AG09319 (cell line): ENCODE measurements at regions not wholly inside any gene's neighbourhood (a gene's known extent, or its start where the extent isn't known, plus 50 kb on each side); places are given as distances from the start of the nearest gene placed in this dataset.

Experiments used
- DNase-seq: peaks from one replicate; pipeline ENCODE4 v3.0.0-alpha.2; 2010; ENCODE audit warnings: low read depth; ENCODE audit errors: extremely low read depth
- TF ChIP-seq, protein P1 (sequence below): IDR thresholded peaks from 2 replicates; pipeline ENCODE4 v1.5.1; 2011; ENCODE audit warnings: low read depth, mild to moderate bottlenecking, inconsistent platforms, low read length, moderate library complexity

DNA sequence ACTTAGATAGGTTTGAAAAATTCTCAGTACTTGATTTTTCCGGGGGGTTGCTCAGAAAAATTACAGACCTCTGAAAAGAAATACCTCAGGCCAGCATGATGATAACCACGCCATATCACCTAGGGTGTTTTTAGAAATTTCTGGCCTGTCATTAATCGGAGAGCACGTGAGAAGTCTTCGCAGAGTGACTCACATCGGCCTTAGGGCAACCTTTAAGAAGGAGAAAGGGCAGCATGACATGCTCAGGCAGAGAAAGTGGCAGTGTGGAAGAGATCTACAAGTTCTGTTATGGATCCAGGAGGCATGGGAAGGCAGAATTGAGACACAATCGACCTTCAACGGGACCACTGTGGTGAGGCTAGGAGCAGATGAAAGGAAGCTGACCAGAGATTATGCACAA, 506.3 kb downstream of the LMO4 start:
- no peak for DNase-seq
- TF ChIP-seq, protein P1, sequence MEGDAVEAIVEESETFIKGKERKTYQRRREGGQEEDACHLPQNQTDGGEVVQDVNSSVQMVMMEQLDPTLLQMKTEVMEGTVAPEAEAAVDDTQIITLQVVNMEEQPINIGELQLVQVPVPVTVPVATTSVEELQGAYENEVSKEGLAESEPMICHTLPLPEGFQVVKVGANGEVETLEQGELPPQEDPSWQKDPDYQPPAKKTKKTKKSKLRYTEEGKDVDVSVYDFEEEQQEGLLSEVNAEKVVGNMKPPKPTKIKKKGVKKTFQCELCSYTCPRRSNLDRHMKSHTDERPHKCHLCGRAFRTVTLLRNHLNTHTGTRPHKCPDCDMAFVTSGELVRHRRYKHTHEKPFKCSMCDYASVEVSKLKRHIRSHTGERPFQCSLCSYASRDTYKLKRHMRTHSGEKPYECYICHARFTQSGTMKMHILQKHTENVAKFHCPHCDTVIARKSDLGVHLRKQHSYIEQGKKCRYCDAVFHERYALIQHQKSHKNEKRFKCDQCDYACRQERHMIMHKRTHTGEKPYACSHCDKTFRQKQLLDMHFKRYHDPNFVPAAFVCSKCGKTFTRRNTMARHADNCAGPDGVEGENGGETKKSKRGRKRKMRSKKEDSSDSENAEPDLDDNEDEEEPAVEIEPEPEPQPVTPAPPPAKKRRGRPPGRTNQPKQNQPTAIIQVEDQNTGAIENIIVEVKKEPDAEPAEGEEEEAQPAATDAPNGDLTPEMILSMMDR: no peak

DNA sequence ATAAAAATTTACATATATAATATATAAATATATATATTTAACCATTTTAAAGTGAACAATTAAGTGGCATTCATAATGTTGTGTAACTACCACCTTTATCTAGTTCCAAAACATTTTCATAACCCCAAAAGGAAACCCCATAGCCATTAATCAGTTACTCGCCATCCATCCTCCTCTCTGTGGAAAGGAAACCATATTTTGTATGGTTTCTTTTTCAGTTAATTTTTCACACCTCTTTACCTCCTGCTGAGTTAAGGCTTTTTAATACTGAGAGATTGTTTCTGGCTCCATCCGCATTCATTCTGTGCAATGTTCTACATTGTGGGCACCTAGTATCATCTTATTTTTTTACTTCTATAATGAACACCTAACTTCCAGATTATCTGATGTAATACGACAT, 512.1 kb downstream of the LMO4 start:
- no peak for DNase-seq
- TF ChIP-seq, protein P1: no peak

DNA sequence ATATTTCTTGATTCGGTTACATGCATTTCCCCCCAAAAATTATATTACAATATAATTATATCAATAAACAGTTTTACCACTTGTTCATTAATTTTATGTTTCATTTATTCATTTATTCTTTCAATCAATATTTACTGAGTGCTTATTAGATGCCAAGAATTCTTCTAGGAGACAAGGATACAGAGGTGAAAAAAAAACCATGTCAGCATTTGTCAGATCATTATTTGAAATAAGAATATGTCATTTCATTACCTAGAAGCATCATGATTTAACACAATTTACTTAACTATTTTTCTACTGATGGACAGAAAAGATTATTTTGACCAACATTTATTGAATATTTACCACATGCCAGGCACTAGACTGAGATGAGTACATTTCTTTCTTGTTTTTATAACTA, 512.7 kb downstream of the LMO4 start:
- TF ChIP-seq, protein P1: no peak
- no peak for DNase-seq

DNA sequence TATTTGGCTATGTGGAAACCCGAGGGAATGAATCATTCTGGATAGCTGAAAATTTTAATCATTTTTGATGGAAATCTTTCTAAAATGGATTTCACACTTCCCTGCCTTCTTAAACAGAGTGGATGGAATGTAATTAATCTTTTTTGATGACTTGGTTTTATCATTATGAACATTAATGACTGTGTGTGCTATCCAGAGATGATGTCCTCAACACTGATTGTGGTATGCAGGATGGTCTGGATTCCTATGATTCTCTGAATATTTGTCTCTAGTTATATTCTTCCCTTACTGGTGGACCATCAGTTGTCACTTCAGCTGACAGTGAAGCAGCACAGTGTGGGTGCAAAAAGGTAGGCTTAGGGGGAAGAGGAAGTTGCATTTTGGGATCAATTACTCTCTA, 513.5 kb downstream of the LMO4 start:
- no peak for DNase-seq
- TF ChIP-seq, protein P1: no peak

DNA sequence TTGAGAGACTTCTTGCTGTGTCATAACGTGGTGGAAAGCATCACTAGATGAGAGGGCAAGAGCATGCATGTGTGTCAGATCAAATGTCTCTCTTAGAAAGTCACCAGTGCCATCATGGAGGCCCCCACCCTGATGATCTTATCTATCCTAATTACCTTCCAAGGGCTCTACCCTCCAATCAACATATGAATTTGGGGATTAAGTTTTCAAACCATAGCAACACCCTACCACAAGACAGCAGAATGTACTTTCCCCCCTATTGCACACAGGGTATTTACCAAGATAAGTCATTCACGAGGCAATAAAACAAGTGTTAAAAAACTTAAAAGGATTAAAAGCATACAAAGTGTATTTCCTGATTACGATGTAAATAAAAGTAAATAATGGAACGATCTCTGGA, 515.6 kb downstream of the LMO4 start:
- TF ChIP-seq, protein P1: no peak
- no peak for DNase-seq

DNA sequence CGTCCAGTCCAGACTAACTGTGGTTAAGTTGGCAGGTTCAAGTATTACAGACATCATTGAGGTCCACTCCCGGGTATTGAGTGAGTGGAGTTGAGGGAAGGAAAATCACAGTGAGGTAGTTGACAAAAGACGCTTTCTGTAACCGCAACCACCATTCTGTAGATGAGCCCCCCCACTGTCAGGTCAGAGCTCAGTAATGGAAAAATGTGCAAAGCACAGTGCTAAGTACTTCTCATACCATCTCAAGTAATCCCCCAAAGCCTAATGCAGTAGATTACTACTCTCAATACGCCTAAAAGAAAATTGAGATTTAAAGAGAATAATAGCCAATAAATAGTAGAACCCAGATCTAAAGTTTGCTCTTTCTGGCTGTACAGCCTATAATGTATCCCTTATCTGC, 522.8 kb downstream of the LMO4 start:
- DNase-seq: no peak
- TF ChIP-seq, protein P1: no peak

DNA sequence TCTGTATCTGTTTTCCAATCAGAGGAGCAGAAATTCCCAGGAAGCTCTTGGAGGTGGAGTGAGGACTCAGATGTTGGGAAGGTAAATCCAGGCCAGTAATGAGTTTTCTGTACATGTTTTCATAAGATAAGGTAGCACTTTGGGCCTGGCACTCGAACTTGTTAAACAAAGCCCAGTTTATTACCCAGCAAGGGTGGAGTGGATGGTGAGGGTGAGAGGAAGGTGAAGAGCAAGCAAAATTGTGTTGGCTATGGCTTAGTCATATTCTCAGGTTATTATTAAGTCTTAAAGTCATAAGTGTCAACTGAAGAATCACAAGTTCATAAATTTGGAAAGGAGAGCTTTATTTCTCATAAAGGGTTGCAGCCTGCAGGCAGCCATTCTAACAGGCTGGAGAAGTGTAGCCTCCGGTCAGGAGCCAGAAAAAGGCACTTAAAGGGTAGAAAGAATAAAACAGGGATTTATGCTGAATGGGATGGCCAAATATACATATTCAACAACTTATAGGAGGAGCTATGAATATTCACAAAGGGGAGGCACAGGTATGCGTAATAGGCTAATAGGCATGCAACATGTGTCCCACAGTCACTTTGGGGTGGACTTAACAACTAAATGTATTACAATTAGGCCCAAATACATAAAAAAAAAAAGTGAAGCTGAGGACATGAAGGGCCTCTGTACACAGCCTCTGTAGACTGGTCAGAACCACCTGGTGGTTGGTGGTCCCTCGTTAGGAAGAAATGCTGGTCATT, 523.9 kb downstream of the LMO4 start:
- DNase-seq: no peak
- TF ChIP-seq, protein P1: no peak
